Keratinocyte (primary cell): ENCODE measurements at regions not wholly inside any gene's neighbourhood (a gene's known extent, or its start where the extent isn't known, plus 50 kb on each side); places are given as distances from the start of the nearest gene placed in this dataset.

Experiments
- EZH2 ChIP-seq: IDR thresholded peaks from one replicate; pipeline ENCODE4 v1.6.1; 2012; ENCODE audit warnings: inconsistent platforms, mild to moderate bottlenecking, low read length, moderate library complexity
- TF ChIP-seq, protein P1 (sequence below), 3 experiments: IDR thresholded peaks in 1 of 3; conservative IDR thresholded peaks in 1 of 3; optimal IDR thresholded peaks in 1 of 3; 2 replicates in 2 of 3; 3 replicates in 1 of 3; pipeline versions ENCODE3 to v1.5.1; 2011; ENCODE audit warnings: low read length in 3 of 3, mild to moderate bottlenecking in 3 of 3, moderate library complexity in 2 of 3, control low read depth in 1 of 3, inconsistent platforms in 1 of 3; ENCODE audit not compliant: insufficient read depth in 2 of 3; ENCODE audit errors: extremely low read depth in 1 of 3

DNA sequence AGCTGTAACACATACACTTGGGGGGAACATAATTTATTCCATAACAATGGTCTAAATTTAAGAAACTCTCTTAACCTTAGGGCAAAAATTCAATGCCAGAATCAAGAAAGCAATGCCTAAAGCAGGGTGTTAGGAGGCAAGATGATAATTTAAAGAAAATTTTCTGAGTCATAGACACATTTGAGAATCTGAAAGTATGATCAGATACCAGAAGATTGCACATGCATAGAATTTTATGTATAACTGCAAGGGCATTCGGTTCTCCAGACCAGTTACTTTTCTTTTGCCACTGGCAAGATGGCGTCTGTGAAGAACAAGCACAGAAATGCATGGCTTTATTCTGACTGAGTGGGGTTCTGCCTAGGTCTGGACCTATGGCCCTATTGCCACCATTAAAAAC is 64.4 kb upstream of the IPO9 start:
- TF ChIP-seq, protein P1, sequence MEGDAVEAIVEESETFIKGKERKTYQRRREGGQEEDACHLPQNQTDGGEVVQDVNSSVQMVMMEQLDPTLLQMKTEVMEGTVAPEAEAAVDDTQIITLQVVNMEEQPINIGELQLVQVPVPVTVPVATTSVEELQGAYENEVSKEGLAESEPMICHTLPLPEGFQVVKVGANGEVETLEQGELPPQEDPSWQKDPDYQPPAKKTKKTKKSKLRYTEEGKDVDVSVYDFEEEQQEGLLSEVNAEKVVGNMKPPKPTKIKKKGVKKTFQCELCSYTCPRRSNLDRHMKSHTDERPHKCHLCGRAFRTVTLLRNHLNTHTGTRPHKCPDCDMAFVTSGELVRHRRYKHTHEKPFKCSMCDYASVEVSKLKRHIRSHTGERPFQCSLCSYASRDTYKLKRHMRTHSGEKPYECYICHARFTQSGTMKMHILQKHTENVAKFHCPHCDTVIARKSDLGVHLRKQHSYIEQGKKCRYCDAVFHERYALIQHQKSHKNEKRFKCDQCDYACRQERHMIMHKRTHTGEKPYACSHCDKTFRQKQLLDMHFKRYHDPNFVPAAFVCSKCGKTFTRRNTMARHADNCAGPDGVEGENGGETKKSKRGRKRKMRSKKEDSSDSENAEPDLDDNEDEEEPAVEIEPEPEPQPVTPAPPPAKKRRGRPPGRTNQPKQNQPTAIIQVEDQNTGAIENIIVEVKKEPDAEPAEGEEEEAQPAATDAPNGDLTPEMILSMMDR (optimal IDR thresholded peaks at IDR 0.05 in 1 of 3, IDR thresholded peaks at IDR 0.05 in 1 of 3, conservative IDR thresholded peaks at IDR 0.05 in 1 of 3; ENCODE audit: extremely low read depth in 1 of 3, insufficient read depth in 2 of 3, low read length in 3 of 3) = no peak
- no peak for TF ChIP-seq EZH2
